Small intestine (tissue), 7 donors: ENCODE measurements at regions not wholly inside any gene's neighbourhood (a gene's known extent, or its start where the extent isn't known, plus 50 kb on each side); places are given as distances from the start of the nearest gene placed in this dataset.
"Not testable (repeated sequence)": the region's sequence is repeated elsewhere in the genome, so short reads cannot be mapped to it uniquely, and the experiment has no call there.

Experiments used
- DNase-seq, 2 donors: peaks; one replicate each; pipeline versions ENCODE4 v3.0.0 to v3.0.0-alpha.2; 2013
- FAIRE-seq: peaks from 2 replicates; lab custom pipeline; 2012; peaks lifted over from hg19 to GRCh38; lab: Jason Lieb, UNC
- H3K27ac ChIP-seq, 3 donors: one replicate each; pipeline ENCODE4 v1.5.1; 2013; ENCODE audit warnings: low read length in 2 of 3, mild to moderate bottlenecking in 2 of 3, control low read depth in 1 of 3, inconsistent platforms in 1 of 3, low read depth in 1 of 3, moderate library complexity in 1 of 3
- H3K27me3 ChIP-seq, 3 donors: one replicate each; pipeline ENCODE4 v1.6.1; 2013; ENCODE audit warnings: low read length in 3 of 3, inconsistent platforms in 1 of 3; ENCODE audit not compliant: control insufficient read depth in 3 of 3, insufficient read depth in 3 of 3
- H3K36me3 ChIP-seq, 3 donors: one replicate each; pipeline ENCODE4 v1.6.1; 2013; ENCODE audit warnings: low read length in 3 of 3, inconsistent platforms in 1 of 3, low read depth in 1 of 3, mild to moderate bottlenecking in 1 of 3, moderate library complexity in 1 of 3; ENCODE audit not compliant: control insufficient read depth in 3 of 3, insufficient read depth in 2 of 3
- H3K4me1 ChIP-seq, 3 donors: one replicate each; pipeline ENCODE4 v1.6.1; 2013; ENCODE audit warnings: low read length in 2 of 3, inconsistent platforms in 1 of 3, low read depth in 1 of 3, mild to moderate bottlenecking in 1 of 3, moderate library complexity in 1 of 3; ENCODE audit not compliant: control insufficient read depth in 3 of 3, insufficient read depth in 2 of 3
- H3K4me3 ChIP-seq, 3 donors: one replicate each; pipeline ENCODE4 v1.5.1; 2013; ENCODE audit warnings: low read length in 3 of 3, control low read depth in 1 of 3, inconsistent platforms in 1 of 3, low read depth in 1 of 3, mild to moderate bottlenecking in 1 of 3, moderate library complexity in 1 of 3
- H3K9me3 ChIP-seq, 2 donors: one replicate each; pipeline ENCODE4 v1.6.1; 2013; ENCODE audit warnings: low read depth in 1 of 2, low read length in 1 of 2; ENCODE audit not compliant: control insufficient read depth in 2 of 2, insufficient read depth in 1 of 2
- WGBS, 3 donors: extraction: QIAGEN DNeasy Blood & Tissue Kit; methylation state at CpG; one replicate each; pipeline ENCODE4 v1.1.7; 2013; 5-methylcytosine and 5-hydroxymethylcytosine counted together
- donor health status: healthy with polysubstance abuse.
- donor health status: control.
- donor health status: control.
- donor health status: Bipolar disorder and iron deficiency.
- donor health status: healthy.

- WGBS, 3 donors: 92 to 96% (median 94%) methylated on average over 5 of the region's 5 CpGs
Measured at GRCh38 chr2:87683961-87684360, 63.9 kb upstream of the PLGLB2 start.

GRCh38 chr2:87685558-87685957, 62.3 kb upstream of the PLGLB2 start:
- H3K4me3 ChIP-seq, DNase-seq, H3K36me3 ChIP-seq, FAIRE-seq, H3K27me3 ChIP-seq, H3K9me3 ChIP-seq, H3K27ac ChIP-seq, H3K4me1 ChIP-seq: not testable (repeated sequence)
- WGBS, 3 donors: 83 to 98% (median 95%) methylated on average over 8 to 9 of the region's 11 CpGs

More at GRCh38 chr2:87683961-87684360, 63.9 kb upstream of the PLGLB2 start:
- not testable (repeated sequence) for H3K9me3 ChIP-seq, H3K27me3 ChIP-seq, H3K36me3 ChIP-seq, H3K4me1 ChIP-seq, H3K27ac ChIP-seq, DNase-seq, H3K4me3 ChIP-seq, FAIRE-seq

- not testable (repeated sequence) for DNase-seq, H3K36me3 ChIP-seq, H3K27me3 ChIP-seq, FAIRE-seq, H3K4me1 ChIP-seq, H3K4me3 ChIP-seq, H3K27ac ChIP-seq, H3K9me3 ChIP-seq
- no CpG with 5 or more reads among the region's 7 CpGs for WGBS, 3 donors
Measured at GRCh38 chr2:87686873-87687549, 60.9 kb upstream of the PLGLB2 start.

GRCh38 chr2:87687550-87688270, 60.2 kb upstream of the PLGLB2 start:
- H3K27me3 ChIP-seq, FAIRE-seq, H3K27ac ChIP-seq, H3K9me3 ChIP-seq, H3K4me3 ChIP-seq, H3K4me1 ChIP-seq, H3K36me3 ChIP-seq: not testable (repeated sequence)
- peak in 1 of 2 donors; percentile 1 for DNase-seq
- WGBS, 3 donors: 61 to 90% (median 79%) methylated on average over 3 to 4 of the region's 7 CpGs

- not testable (repeated sequence) for H3K27me3 ChIP-seq, H3K4me1 ChIP-seq, H3K4me3 ChIP-seq, H3K27ac ChIP-seq, H3K36me3 ChIP-seq, H3K9me3 ChIP-seq, DNase-seq, FAIRE-seq
- WGBS, 3 donors: 76 to 100% (median 89%) methylated on average over 1 of the region's 1 CpG
Measured at GRCh38 chr2:87691899-87692592, 55.8 kb upstream of the PLGLB2 start.

- H3K4me1 ChIP-seq, FAIRE-seq, H3K27me3 ChIP-seq, H3K36me3 ChIP-seq, H3K9me3 ChIP-seq, H3K4me3 ChIP-seq, H3K27ac ChIP-seq: not testable (repeated sequence)
- peak in 1 of 2 donors; percentile 2 for DNase-seq
- 41 to 81% (median 66%) methylated on average over 2 of the region's 2 CpGs for WGBS, 3 donors
Measured at GRCh38 chr2:87692914-87693313, 55.0 kb upstream of the PLGLB2 start.

- not testable (repeated sequence) for H3K9me3 ChIP-seq, H3K27me3 ChIP-seq, FAIRE-seq, H3K36me3 ChIP-seq, H3K4me3 ChIP-seq, H3K4me1 ChIP-seq, DNase-seq, H3K27ac ChIP-seq
- WGBS, 3 donors: no CpG with 5 or more reads among the region's 1 CpG
Measured at GRCh38 chr2:87693882-87694281, 54.0 kb upstream of the PLGLB2 start.

GRCh38 chr2:87695596-87696323, 52.1 kb upstream of the PLGLB2 start:
- H3K27ac ChIP-seq, FAIRE-seq: not testable (repeated sequence)
- 79 to 86% (median 81%) methylated on average over 8 of the region's 9 CpGs for WGBS, 3 donors

More at GRCh38 chr2:87695596-87696323, 52.1 kb upstream of the PLGLB2 start:
- H3K27me3 ChIP-seq, H3K4me3 ChIP-seq, H3K36me3 ChIP-seq, H3K4me1 ChIP-seq, H3K9me3 ChIP-seq, DNase-seq: not testable (repeated sequence)
